HG03460 (cell line): ENCODE measurements at regions not wholly inside any gene's neighbourhood (a gene's known extent, or its start where the extent isn't known, plus 50 kb on each side); places are given as distances from the start of the nearest gene placed in this dataset.
A peak's percentile ranks its signal among the peaks of the same experiment; 100 is the strongest.
"Not testable (repeated sequence)": the region's sequence is repeated elsewhere in the genome, so short reads cannot be mapped to it uniquely, and the experiment has no call there.

Experiments used
- ATAC-seq: cut with Tn5 transposase; IDR thresholded peaks from one replicate; pipeline ENCODE4 v1.9.1; 2021; ENCODE audit not compliant: unreplicated experiment

GRCh38 chr12:107514887-107515445 lies 170.6 kb upstream of the PWP1 start:
- no peak for ATAC-seq

GRCh38 chr12:107515446-107515958 lies 170.1 kb upstream of the PWP1 start:
- no peak for ATAC-seq

GRCh38 chr12:107517816-107518215 lies 167.8 kb upstream of the PWP1 start:
- not testable (repeated sequence) for ATAC-seq

- ATAC-seq: no peak
These were observed 166.7 kb upstream of the PWP1 start for GRCh38 chr12:107518868-107519267.

- ATAC-seq: no peak
These were observed 165.4 kb upstream of the PWP1 start for GRCh38 chr12:107519906-107520859.

- ATAC-seq: no peak
These were observed 163.7 kb upstream of the PWP1 start for GRCh38 chr12:107521826-107522355.

GRCh38 chr12:107522692-107523477 lies 162.7 kb upstream of the PWP1 start:
- ATAC-seq: no peak

GRCh38 chr12:107523775-107524535 lies 161.6 kb upstream of the PWP1 start:
- no peak for ATAC-seq

GRCh38 chr12:107525063-107525718 lies 160.4 kb upstream of the PWP1 start:
- ATAC-seq: no peak

- ATAC-seq: no peak
These were observed 159.7 kb upstream of the PWP1 start for GRCh38 chr12:107525719-107526554.

GRCh38 chr12:107526555-107527180 lies 158.9 kb upstream of the PWP1 start:
- no peak for ATAC-seq

GRCh38 chr12:107528731-107529365 lies 156.8 kb upstream of the PWP1 start:
- no peak for ATAC-seq

- ATAC-seq: no peak
These were observed 155.6 kb upstream of the PWP1 start for GRCh38 chr12:107529991-107530390.

- no peak for ATAC-seq
These were observed 154.9 kb upstream of the PWP1 start for GRCh38 chr12:107530701-107531100.

GRCh38 chr12:107533218-107533617 lies 152.4 kb upstream of the PWP1 start:
- peak; percentile 73 for ATAC-seq

- ATAC-seq: no peak
These were observed 149.0 kb upstream of the PWP1 start for GRCh38 chr12:107536613-107537012.

- ATAC-seq: no peak
These were observed 148.0 kb upstream of the PWP1 start for GRCh38 chr12:107537464-107538119.
